GM18505 (cell line): ENCODE measurements at regions not wholly inside any gene's neighbourhood (a gene's known extent, or its start where the extent isn't known, plus 50 kb on each side); places are given as distances from the start of the nearest gene placed in this dataset.

Source experiments
- ATAC-seq: cut with Tn5 transposase; IDR thresholded peaks from one replicate; pipeline ENCODE4 v1.9.1; 2021; ENCODE audit not compliant: unreplicated experiment
- POLR2A ChIP-seq: IDR thresholded peaks from 4 replicates; pipeline ENCODE4 v1.6.1; 2011; ENCODE audit warnings: borderline replicate concordance; ENCODE audit not compliant: insufficient read depth, insufficient read length; ENCODE audit errors: extremely low read depth

- TF ChIP-seq POLR2A, result no peak
- ATAC-seq, result no peak
Measured at GRCh38 chr5:114166081-114166480, 195.8 kb upstream of the KCNN2 start.

GRCh38 chr5:114174131-114174530 is 187.7 kb upstream of the KCNN2 start:
- TF ChIP-seq POLR2A, result no peak
- no peak for ATAC-seq

- ATAC-seq, result no peak
- no peak for TF ChIP-seq POLR2A
Measured at GRCh38 chr5:114174837-114175236, 187.0 kb upstream of the KCNN2 start.

GRCh38 chr5:114176356-114176755 is 185.5 kb upstream of the KCNN2 start:
- no peak for TF ChIP-seq POLR2A

GRCh38 chr5:114179134-114179533 is 182.7 kb upstream of the KCNN2 start:
- TF ChIP-seq POLR2A, result no peak
- ATAC-seq, result no peak

More at GRCh38 chr5:114176356-114176755, 185.5 kb upstream of the KCNN2 start:
- no peak for ATAC-seq

- no peak for TF ChIP-seq POLR2A
- no peak for ATAC-seq
Measured at GRCh38 chr5:114184006-114184405, 177.9 kb upstream of the KCNN2 start.

GRCh38 chr5:114185274-114185673 is 176.6 kb upstream of the KCNN2 start:
- TF ChIP-seq POLR2A, result no peak
- ATAC-seq, result no peak

- TF ChIP-seq POLR2A, result no peak
- ATAC-seq, result no peak
Measured at GRCh38 chr5:114191441-114191840, 170.4 kb upstream of the KCNN2 start.

GRCh38 chr5:114192108-114192507 is 169.8 kb upstream of the KCNN2 start:
- ATAC-seq, result no peak
- no peak for TF ChIP-seq POLR2A

- TF ChIP-seq POLR2A, result no peak
- no peak for ATAC-seq
Measured at GRCh38 chr5:114201332-114201731, 160.5 kb upstream of the KCNN2 start.

GRCh38 chr5:114204923-114205322 is 156.9 kb upstream of the KCNN2 start:
- no peak for ATAC-seq
- no peak for TF ChIP-seq POLR2A

- no peak for TF ChIP-seq POLR2A
- no peak for ATAC-seq
Measured at GRCh38 chr5:114206640-114207039, 155.2 kb upstream of the KCNN2 start.

- no peak for TF ChIP-seq POLR2A
- no peak for ATAC-seq
Measured at GRCh38 chr5:114207615-114208014, 154.3 kb upstream of the KCNN2 start.

GRCh38 chr5:114208120-114208519 is 153.8 kb upstream of the KCNN2 start:
- TF ChIP-seq POLR2A, result no peak
- ATAC-seq, result no peak

GRCh38 chr5:114208588-114208987 is 153.3 kb upstream of the KCNN2 start:
- no peak for ATAC-seq
- TF ChIP-seq POLR2A, result no peak
